Testis (tissue), 2 donors: ENCODE measurements at regions not wholly inside any gene's neighbourhood (a gene's known extent, or its start where the extent isn't known, plus 50 kb on each side); places are given as distances from the start of the nearest gene placed in this dataset.
"Not testable (repeated sequence)": the region's sequence is repeated elsewhere in the genome, so short reads cannot be mapped to it uniquely, and the experiment has no call there.

Experiments used
- DNase-seq: peaks from one replicate; pipeline ENCODE4 v3.0.0-alpha.2; 2019
- H3K27ac ChIP-seq, 2 donors: fragments of 200-600 bp; sonication (generic); one replicate each; pipeline ENCODE4 v1.5.1; 2019
- H3K27me3 ChIP-seq: fragments of 200-600 bp; sonication (generic); one replicate; pipeline ENCODE4 v1.5.1; 2019
- H3K36me3 ChIP-seq: fragments of 200-600 bp; sonication (generic); one replicate; pipeline ENCODE4 v1.5.1; 2017; ENCODE audit warnings: low read depth; ENCODE audit errors: missing control alignments
- H3K4me1 ChIP-seq: fragments of 200-600 bp; sonication (generic); one replicate; pipeline ENCODE4 v1.5.1; 2019
- H3K4me3 ChIP-seq, 2 donors: fragments of 200-600 bp; sonication (generic); one replicate each; pipeline ENCODE4 v1.5.1; 2017 to 2019
- H3K9me3 ChIP-seq: fragments of 200-600 bp; sonication (generic); one replicate; pipeline ENCODE4 v1.5.1; 2017
- POLR2A ChIP-seq: fragments of 450-650 bp; IDR thresholded peaks from one replicate; pipeline ENCODE4 v1.6.1; 2017; ENCODE audit warnings: antibody characterized with exemption, mild to moderate bottlenecking, moderate library complexity
- WGBS, 2 donors: methylation state at CpG; one replicate each; pipeline ENCODE4 v1.1.5; 2018; 5-methylcytosine and 5-hydroxymethylcytosine counted together
- intact Hi-C: fragments of 100-400 bp; cut with DNase I; formaldehyde crosslinking; loops from one replicate; pipeline ENCODE4 v1.15.1; 2023; ENCODE audit warnings: low total_unique reads
- TF ChIP-seq, protein P1 (sequence below), 3 experiments: fragments of 450-650 bp in 2 of 3; fragments of 200-600 bp in 1 of 3; sonication (generic) in 1 of 3; IDR thresholded peaks; one replicate each; pipeline ENCODE4 v1.5.1; 2016 to 2019; ENCODE audit warnings: antibody characterized with exemption in 3 of 3, mild to moderate bottlenecking in 2 of 3, moderate library complexity in 1 of 3

DNA sequence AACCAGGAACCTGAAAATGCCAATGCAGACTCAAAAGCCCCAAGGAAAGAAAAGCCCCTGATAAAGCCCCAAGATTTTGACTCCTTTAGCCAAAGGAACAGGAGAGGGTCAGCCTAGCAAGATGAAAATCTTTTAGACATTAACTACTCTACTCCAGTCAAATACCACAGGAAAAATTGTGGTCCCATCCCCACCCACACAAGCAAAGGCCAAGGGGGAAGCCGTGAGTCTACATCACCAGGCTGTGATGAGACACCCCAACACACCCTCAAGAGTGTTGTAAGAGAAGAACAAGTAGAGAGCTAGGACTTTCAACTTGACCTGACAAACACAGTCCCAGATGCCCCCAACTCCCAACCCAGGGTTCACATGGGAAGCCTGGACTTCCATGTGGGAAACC is 192.8 kb upstream of the NR5A2 start:
- Histone ChIP-seq H3K9me3 (no peaks in the 10 kb centered on the region), H3K27ac (no peak overlapping the region), H3K27me3 (no peaks in the 10 kb centered on the region), H3K4me1 (no peaks in the 10 kb centered on the region), H3K4me3 (no peak overlapping the region), H3K36me3 (no peaks in the 10 kb centered on the region)
- WGBS, 2 donors: 67 to 76% methylated on average over 1 of the region's 1 CpG
- no peak for DNase-seq
- TF ChIP-seq POLR2A: no peak
- intact Hi-C loops: no loop called here

DNA sequence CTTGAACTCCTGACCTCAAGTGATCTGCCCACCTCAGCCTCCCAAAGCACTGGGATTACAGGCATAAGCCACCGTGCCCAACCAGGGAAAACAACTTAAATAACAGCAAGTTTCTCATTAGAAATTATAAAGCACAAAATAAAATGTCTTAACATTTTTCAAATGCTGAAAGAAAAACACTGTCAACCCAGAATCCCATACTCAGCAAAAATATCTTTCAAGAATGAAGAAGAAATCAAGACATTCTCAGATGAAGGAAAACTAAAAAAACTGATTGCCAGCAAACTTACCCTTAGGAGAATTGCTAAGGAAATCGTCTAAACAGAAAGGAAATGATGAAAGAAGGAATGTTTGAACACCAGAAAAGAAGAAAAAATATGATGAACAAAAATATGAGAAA is 191.1 kb upstream of the NR5A2 start:
- H3K36me3 ChIP-seq: no peaks in the 10 kb centered on the region
- H3K4me1 ChIP-seq: no peaks in the 10 kb centered on the region
- H3K27ac ChIP-seq: no peak overlapping the region
- no peak for DNase-seq
- TF ChIP-seq, protein P1, sequence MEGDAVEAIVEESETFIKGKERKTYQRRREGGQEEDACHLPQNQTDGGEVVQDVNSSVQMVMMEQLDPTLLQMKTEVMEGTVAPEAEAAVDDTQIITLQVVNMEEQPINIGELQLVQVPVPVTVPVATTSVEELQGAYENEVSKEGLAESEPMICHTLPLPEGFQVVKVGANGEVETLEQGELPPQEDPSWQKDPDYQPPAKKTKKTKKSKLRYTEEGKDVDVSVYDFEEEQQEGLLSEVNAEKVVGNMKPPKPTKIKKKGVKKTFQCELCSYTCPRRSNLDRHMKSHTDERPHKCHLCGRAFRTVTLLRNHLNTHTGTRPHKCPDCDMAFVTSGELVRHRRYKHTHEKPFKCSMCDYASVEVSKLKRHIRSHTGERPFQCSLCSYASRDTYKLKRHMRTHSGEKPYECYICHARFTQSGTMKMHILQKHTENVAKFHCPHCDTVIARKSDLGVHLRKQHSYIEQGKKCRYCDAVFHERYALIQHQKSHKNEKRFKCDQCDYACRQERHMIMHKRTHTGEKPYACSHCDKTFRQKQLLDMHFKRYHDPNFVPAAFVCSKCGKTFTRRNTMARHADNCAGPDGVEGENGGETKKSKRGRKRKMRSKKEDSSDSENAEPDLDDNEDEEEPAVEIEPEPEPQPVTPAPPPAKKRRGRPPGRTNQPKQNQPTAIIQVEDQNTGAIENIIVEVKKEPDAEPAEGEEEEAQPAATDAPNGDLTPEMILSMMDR (IDR thresholded peaks at IDR 0.05): no peak
- no peak for TF ChIP-seq POLR2A
- H3K27me3 ChIP-seq: no peaks in the 10 kb centered on the region
- WGBS, 2 donors: 90 to 94% methylated on average over 2 of the region's 2 CpGs
- no peak overlapping the region for H3K4me3 ChIP-seq
- no peaks in the 10 kb centered on the region for H3K9me3 ChIP-seq
- intact Hi-C loops: no loop called here

GRCh38 chr1:199837321-199837720 is 190.2 kb upstream of the NR5A2 start:
- Histone ChIP-seq H3K4me3 (no peak overlapping the region), H3K9me3 (no peaks in the 10 kb centered on the region), H3K27ac (no peak overlapping the region), H3K27me3 (no peaks in the 10 kb centered on the region), H3K36me3 (no peaks in the 10 kb centered on the region), H3K4me1 (no peaks in the 10 kb centered on the region)
- TF ChIP-seq, protein P1 (IDR thresholded peaks at IDR 0.05): no peak
- no peak for TF ChIP-seq POLR2A
- no peak for DNase-seq
- intact Hi-C loops: no loop called here
- 75 to 86% methylated on average over 1 of the region's 1 CpG for WGBS, 2 donors

GRCh38 chr1:199839608-199840007 is 187.9 kb upstream of the NR5A2 start:
- H3K36me3 ChIP-seq, H3K9me3 ChIP-seq, H3K4me1 ChIP-seq, H3K27ac ChIP-seq, intact Hi-C loops, DNase-seq, H3K27me3 ChIP-seq, H3K4me3 ChIP-seq: not testable (repeated sequence)
- 96 to 97% methylated on average over 8 of the region's 8 CpGs for WGBS, 2 donors

- H3K27me3 ChIP-seq, H3K36me3 ChIP-seq, H3K27ac ChIP-seq, H3K4me3 ChIP-seq, H3K9me3 ChIP-seq, DNase-seq, H3K4me1 ChIP-seq, intact Hi-C loops: not testable (repeated sequence)
- 98% methylated on average over 2 of the region's 2 CpGs for WGBS, 2 donors
Observed at GRCh38 chr1:199843096-199843495, 184.4 kb upstream of the NR5A2 start.

DNA sequence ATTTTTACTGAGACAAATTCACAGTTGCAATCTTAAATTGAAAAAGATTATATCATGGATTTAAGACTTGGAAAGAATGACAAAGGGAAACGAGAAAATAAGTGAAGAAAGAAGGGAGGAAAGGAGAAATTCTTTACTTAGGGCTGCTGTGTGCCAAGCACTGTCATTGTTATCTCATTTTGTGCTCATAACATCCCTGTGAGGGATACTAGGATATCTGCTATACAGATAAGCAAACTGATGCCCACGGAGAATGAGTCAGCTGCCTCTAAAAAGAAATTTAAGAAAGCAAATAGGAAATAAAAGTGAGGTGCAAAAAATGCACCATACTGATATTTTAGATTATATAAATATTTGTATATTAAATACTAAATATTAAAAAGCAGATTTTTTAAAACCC is 183.6 kb upstream of the NR5A2 start:
- H3K4me1 ChIP-seq: no peaks in the 10 kb centered on the region
- 16 to 37% methylated on average over 2 of the region's 2 CpGs for whole genome bisulfite sequencing, 2 donors
- intact Hi-C loops: no loop called here
- H3K4me3 ChIP-seq: no peak overlapping the region
- no peaks in the 10 kb centered on the region for H3K9me3 ChIP-seq
- no peak for TF ChIP-seq POLR2A
- TF ChIP-seq, protein P1 (IDR thresholded peaks at IDR 0.05): no peak
- no peaks in the 10 kb centered on the region for H3K27me3 ChIP-seq
- H3K27ac ChIP-seq: no peak overlapping the region
- H3K36me3 ChIP-seq: no peaks in the 10 kb centered on the region
- no peak for DNase-seq
